K562 (cell line): ENCODE measurements at regions not wholly inside any gene's neighbourhood (a gene's known extent, or its start where the extent isn't known, plus 50 kb on each side); places are given as distances from the start of the nearest gene placed in this dataset.
A peak's percentile ranks its signal among the peaks of the same experiment; 100 is the strongest.

Source experiments
- ATAC-seq: fragments of 200-7000 bp; cut with Tn5 transposase; 3 replicates; pipeline ENCODE4 v1.9.1; 2020; ENCODE audit warnings: moderate library complexity
- BruUV-seq: library from RNA; stranded (reverse); fragments of 400-500 nt; replicated peaks from 2 replicates; lab custom pipeline; 2021; lab: Mats Ljungman, UMichigan
- CTCF ChIA-PET: fragments of 300-600 bp; formaldehyde crosslinking; extraction: SDS; loops from one replicate; lab custom pipeline; 2021; ENCODE audit warnings: low intra/inter-chr PET ratio; lab: Yijun Ruan, JAX
- POLR2A ChIA-PET: fragments of 300-600, 350-650 bp; sonication (Branson Sonifier 250); formaldehyde crosslinking; extraction: SDS; loops from one replicate; lab custom pipeline; 2021; ENCODE audit warnings: antibody characterized with exemption, inconsistent platforms; lab: Yijun Ruan, JAX
- DNase-seq, 4 experiments: peaks; one replicate each; pipeline versions ENCODE4 v3.0.0 to v3.0.0-alpha.2; 2011 to 2018; ENCODE audit warnings: low spot score in 3 of 4, mixed read lengths in 3 of 4; ENCODE audit errors: extremely low read depth in 1 of 4
- FAIRE-seq: peaks from 2 replicates; lab custom pipeline; 2011; peaks lifted over from hg19 to GRCh38; lab: Jason Lieb, UNC
- H2AFZ ChIP-seq: 2 replicates; pipeline ENCODE4 v1.6.0; 2011; ENCODE audit warnings: low read depth, low read length, control low read depth, inconsistent platforms
- H3K27ac ChIP-seq: fragments of 200-600 bp; 3 replicates; pipeline ENCODE4 v1.8.0; 2011; ENCODE audit warnings: low read depth, mild to moderate bottlenecking, control low read depth, inconsistent platforms, low read length, moderate library complexity, mixed read lengths; ENCODE audit errors: extremely low read depth
- H3K27me3 ChIP-seq, 2 experiments: fragments of 300-600 bp in 1 of 2; 2 replicates in 1 of 2; 3 replicates in 1 of 2; pipeline versions ENCODE4 v1.6.0 to v1.8.0; 2011; ENCODE audit warnings: inconsistent platforms in 2 of 2, low read length in 2 of 2, mild to moderate bottlenecking in 1 of 2, mixed read lengths in 1 of 2, moderate library complexity in 1 of 2; ENCODE audit not compliant: control insufficient read depth in 2 of 2, insufficient read depth in 2 of 2
- H3K36me3 ChIP-seq: fragments of 300-600 bp; 3 replicates; pipeline ENCODE4 v1.8.0; 2011; ENCODE audit warnings: mild to moderate bottlenecking, low read length, inconsistent platforms; ENCODE audit not compliant: control insufficient read depth, insufficient read depth
- H3K4me1 ChIP-seq, 2 experiments: fragments of 200-600 bp in 1 of 2; replicated peaks in 1 of 2; 2 replicates in 1 of 2; 3 replicates in 1 of 2; pipeline versions ENCODE4 v1.5.1 to v1.8.0; 2011; ENCODE audit warnings: inconsistent platforms in 2 of 2, low read length in 2 of 2, mild to moderate bottlenecking in 1 of 2, mixed read lengths in 1 of 2, moderate library complexity in 1 of 2; ENCODE audit not compliant: control insufficient read depth in 2 of 2, insufficient read depth in 2 of 2
- H3K4me2 ChIP-seq: 2 replicates; pipeline ENCODE4 v1.6.1; 2011; ENCODE audit warnings: low read length, control low read depth, inconsistent platforms, mixed read lengths; ENCODE audit not compliant: insufficient read depth
- H3K4me3 ChIP-seq: fragments of 200-600 bp; sonication (generic), shearing (Covaris generic); 2 replicates; pipeline ENCODE4 v1.5.1; 2016; ENCODE audit warnings: control low read depth, inconsistent platforms
- H3K79me2 ChIP-seq: fragments of 200-600 bp; 3 replicates; pipeline ENCODE4 v1.8.0; 2011; ENCODE audit warnings: low read length, inconsistent platforms; ENCODE audit not compliant: control insufficient read depth, insufficient read depth
- H3K9ac ChIP-seq, 2 experiments: 2 replicates each; pipeline versions ENCODE4 v1.6.0 to v1.6.1; 2011; ENCODE audit warnings: low read depth in 2 of 2, low read length in 2 of 2, control low read depth in 1 of 2, inconsistent platforms in 1 of 2, mild to moderate bottlenecking in 1 of 2, mixed read lengths in 1 of 2; ENCODE audit not compliant: insufficient read depth in 1 of 2
- H3K9me1 ChIP-seq: one replicate; pipeline ENCODE4 v1.6.0; 2011; ENCODE audit warnings: inconsistent platforms, mild to moderate bottlenecking, low read length, moderate library complexity; ENCODE audit not compliant: control insufficient read depth, insufficient read depth
- H3K9me3 ChIP-seq: replicated peaks from 2 replicates; pipeline ENCODE4 v1.5.1; 2011; ENCODE audit warnings: low read depth, low read length, inconsistent platforms; ENCODE audit not compliant: control insufficient read depth, insufficient read depth
- H4K20me1 ChIP-seq: replicated peaks from 2 replicates; pipeline ENCODE4 v1.6.1; 2011; ENCODE audit warnings: low read length, inconsistent platforms, mixed read lengths; ENCODE audit not compliant: control insufficient read depth, insufficient read depth
- ARID3A ChIP-seq: IDR thresholded peaks from 2 replicates; pipeline ENCODE4 v1.6.1; 2012; ENCODE audit warnings: low read depth, low read length, improper control_type of control experiment, borderline replicate concordance
- BACH1 ChIP-seq: fragments of 200-800 bp; sonication (Bioruptor generic); IDR thresholded peaks from 2 replicates; pipeline ENCODE4 v1.6.1; 2016; ENCODE audit warnings: missing genetic modification characterization, missing compliant biosample characterization
- BCOR ChIP-seq: fragments of 450-650 bp; IDR thresholded peaks from 2 replicates; pipeline ENCODE4 v1.6.1; 2016
- C11orf30 ChIP-seq: fragments of 450-650 bp; IDR thresholded peaks from 2 replicates; pipeline ENCODE4 v1.6.1; 2016; ENCODE audit warnings: low read depth, mild to moderate bottlenecking
- CXXC5 ChIP-seq: fragments of 250-450 bp; sonication (Bioruptor Pico); IDR thresholded peaks from 2 replicates; pipeline ENCODE4 v1.8.0; 2022; ENCODE audit warnings: inconsistent platforms, mild to moderate bottlenecking, moderate library complexity
- DPF2 ChIP-seq: fragments of 450-650 bp; IDR thresholded peaks from 2 replicates; pipeline ENCODE4 v1.6.1; 2016
- E2F3 ChIP-seq: fragments of 250-450 bp; sonication (Bioruptor Pico); IDR thresholded peaks from 2 replicates; pipeline ENCODE4 v1.4.0; 2020; ENCODE audit warnings: mild to moderate bottlenecking
- JUNB ChIP-seq: fragments of 450-650 bp; formaldehyde crosslinking; conservative IDR thresholded peaks from 2 replicates; pipeline ENCODE4 v1.4.0; 2020; ENCODE audit warnings: mild to moderate bottlenecking
- KAT7 ChIP-seq: sonication (generic); formaldehyde crosslinking; IDR thresholded peaks from 2 replicates; pipeline ENCODE4 v1.8.0; 2022; ENCODE audit warnings: missing genetic modification reagents, mild to moderate bottlenecking, borderline replicate concordance
- MAFG ChIP-seq: fragments of 450-650 bp; conservative IDR thresholded peaks from 2 replicates; pipeline ENCODE4 v1.6.1; 2016; ENCODE audit warnings: missing genetic modification characterization, missing compliant biosample characterization
- MAFK ChIP-seq: IDR thresholded peaks from 2 replicates; pipeline ENCODE4 v1.6.1; 2011; ENCODE audit warnings: low read length, improper control_type of control experiment
- NR2F6 ChIP-seq: fragments of 450-650 bp; formaldehyde crosslinking; IDR thresholded peaks from 2 replicates; pipeline ENCODE4 v1.4.0; 2020; ENCODE audit warnings: mild to moderate bottlenecking
- NR3C1 ChIP-seq: sonication (generic); formaldehyde crosslinking; IDR thresholded peaks from 2 replicates; pipeline ENCODE4 v1.8.1; 2022; ENCODE audit warnings: missing genetic modification reagents
- RBM39 ChIP-seq: fragments of 200-400 bp; formaldehyde crosslinking; optimal IDR thresholded peaks from 2 replicates; pipeline ENCODE3; 2018; ENCODE audit warnings: low read depth, low read length
- SIX5 ChIP-seq, 2 experiments: IDR thresholded peaks; 2 replicates each; pipeline ENCODE4 v1.6.1; 2011; ENCODE audit warnings: low read length in 2 of 2, borderline replicate concordance in 1 of 2, low read depth in 1 of 2, mild to moderate bottlenecking in 1 of 2, moderate library complexity in 1 of 2; ENCODE audit not compliant: insufficient read depth in 1 of 2
- ZNF436 ChIP-seq: fragments of 250-450, 450-650 bp; sonication (Bioruptor Pico); formaldehyde crosslinking; IDR thresholded peaks from 2 replicates; pipeline ENCODE4 v1.7.0; 2020; ENCODE audit warnings: mild to moderate bottlenecking
- ZNF79 ChIP-seq: fragments of 250-450 bp; sonication (Bioruptor Pico); IDR thresholded peaks from 2 replicates; pipeline ENCODE4 v1.4.0; 2020; ENCODE audit warnings: low read depth, mild to moderate bottlenecking, moderate library complexity
- WGBS: fragments of 100-300 bp; shearing (Covaris generic); methylation state at CpG from one replicate; pipeline ENCODE4 v1.1.6; 2016; ENCODE audit warnings: low coverage, mixed read lengths; ENCODE audit not compliant: insufficient coverage; ENCODE audit errors: missing lambda C conversion rate; 5-methylcytosine and 5-hydroxymethylcytosine counted together
- in situ Hi-C: fragments of 300-500 bp; cut with MboI; formaldehyde crosslinking; loops from 4 replicates; pipeline ENCODE4 v1.15.0; 2018; ENCODE audit warnings: inconsistent platforms, mixed read lengths
- intact Hi-C: fragments of 100-400 bp; cut with micrococcal nuclease; formaldehyde crosslinking; loops from 2 replicates; pipeline ENCODE4 v1.14.2; 2022
- TF ChIP-seq, protein P1 (sequence below), 2 experiments: fragments of 450-650 bp; IDR thresholded peaks; 2 replicates each; pipeline ENCODE4 v1.6.1; 2018; ENCODE audit warnings: mild to moderate bottlenecking in 2 of 2, low read depth in 1 of 2; ENCODE audit not compliant: partially characterized antibody in 2 of 2
- TF ChIP-seq, protein P2 (sequence below): fragments of 450-650 bp; formaldehyde crosslinking; IDR thresholded peaks from 2 replicates; pipeline ENCODE4 v1.4.0; 2020; ENCODE audit warnings: mild to moderate bottlenecking, moderate library complexity

GRCh38 chr4:33494150-33494549 lies 2750.2 kb downstream of the ARAP2 start:
- no peak for FAIRE-seq
- H3K9ac ChIP-seq: no peak overlapping the region
- no peaks in the 10 kb centered on the region for H3K9me3 ChIP-seq
- no peak for ATAC-seq
- no TSS peak for BruUV-seq
- in situ Hi-C loops (no loop called here), intact Hi-C loops (no loop called here)
- no peaks in the 10 kb centered on the region for H3K4me1 ChIP-seq
- no peak overlapping the region for H3K4me2 ChIP-seq
- ChIA-PET CTCF (no interaction called here), POLR2A (no interaction called here)
- WGBS: 4% methylated on average over 2 of the region's 2 CpGs
- H3K9me1 ChIP-seq: no peaks in the 10 kb centered on the region
- H3K79me2 ChIP-seq: no peaks in the 10 kb centered on the region
- H3K4me3 ChIP-seq: no peak overlapping the region
- H3K27me3 ChIP-seq: no peaks in the 10 kb centered on the region
- H3K27ac ChIP-seq: no peak overlapping the region
- DNase-seq: peak in 1 of 4 experiments; percentile 2
- no peak overlapping the region for H2AFZ ChIP-seq
- H3K36me3 ChIP-seq: no peaks in the 10 kb centered on the region
- no peaks in the 10 kb centered on the region for H4K20me1 ChIP-seq
- no peak for TF ChIP-seq ZNF79 (CRISPR knock-in tag)
- TF ChIP-seq ZNF436 (CRISPR knock-in tag): no peak
- TF ChIP-seq RBM39: no peak
- TF ChIP-seq NR2F6 (CRISPR knock-in tag): no peak
- TF ChIP-seq, protein P1, sequence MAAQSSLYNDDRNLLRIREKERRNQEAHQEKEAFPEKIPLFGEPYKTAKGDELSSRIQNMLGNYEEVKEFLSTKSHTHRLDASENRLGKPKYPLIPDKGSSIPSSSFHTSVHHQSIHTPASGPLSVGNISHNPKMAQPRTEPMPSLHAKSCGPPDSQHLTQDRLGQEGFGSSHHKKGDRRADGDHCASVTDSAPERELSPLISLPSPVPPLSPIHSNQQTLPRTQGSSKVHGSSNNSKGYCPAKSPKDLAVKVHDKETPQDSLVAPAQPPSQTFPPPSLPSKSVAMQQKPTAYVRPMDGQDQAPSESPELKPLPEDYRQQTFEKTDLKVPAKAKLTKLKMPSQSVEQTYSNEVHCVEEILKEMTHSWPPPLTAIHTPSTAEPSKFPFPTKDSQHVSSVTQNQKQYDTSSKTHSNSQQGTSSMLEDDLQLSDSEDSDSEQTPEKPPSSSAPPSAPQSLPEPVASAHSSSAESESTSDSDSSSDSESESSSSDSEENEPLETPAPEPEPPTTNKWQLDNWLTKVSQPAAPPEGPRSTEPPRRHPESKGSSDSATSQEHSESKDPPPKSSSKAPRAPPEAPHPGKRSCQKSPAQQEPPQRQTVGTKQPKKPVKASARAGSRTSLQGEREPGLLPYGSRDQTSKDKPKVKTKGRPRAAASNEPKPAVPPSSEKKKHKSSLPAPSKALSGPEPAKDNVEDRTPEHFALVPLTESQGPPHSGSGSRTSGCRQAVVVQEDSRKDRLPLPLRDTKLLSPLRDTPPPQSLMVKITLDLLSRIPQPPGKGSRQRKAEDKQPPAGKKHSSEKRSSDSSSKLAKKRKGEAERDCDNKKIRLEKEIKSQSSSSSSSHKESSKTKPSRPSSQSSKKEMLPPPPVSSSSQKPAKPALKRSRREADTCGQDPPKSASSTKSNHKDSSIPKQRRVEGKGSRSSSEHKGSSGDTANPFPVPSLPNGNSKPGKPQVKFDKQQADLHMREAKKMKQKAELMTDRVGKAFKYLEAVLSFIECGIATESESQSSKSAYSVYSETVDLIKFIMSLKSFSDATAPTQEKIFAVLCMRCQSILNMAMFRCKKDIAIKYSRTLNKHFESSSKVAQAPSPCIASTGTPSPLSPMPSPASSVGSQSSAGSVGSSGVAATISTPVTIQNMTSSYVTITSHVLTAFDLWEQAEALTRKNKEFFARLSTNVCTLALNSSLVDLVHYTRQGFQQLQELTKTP (IDR thresholded peaks at IDR 0.05; ENCODE audit: low read depth in 1 of 2, partially characterized antibody in 2 of 2): no peak
- TF ChIP-seq BCOR: no peak
- TF ChIP-seq, protein P2, sequence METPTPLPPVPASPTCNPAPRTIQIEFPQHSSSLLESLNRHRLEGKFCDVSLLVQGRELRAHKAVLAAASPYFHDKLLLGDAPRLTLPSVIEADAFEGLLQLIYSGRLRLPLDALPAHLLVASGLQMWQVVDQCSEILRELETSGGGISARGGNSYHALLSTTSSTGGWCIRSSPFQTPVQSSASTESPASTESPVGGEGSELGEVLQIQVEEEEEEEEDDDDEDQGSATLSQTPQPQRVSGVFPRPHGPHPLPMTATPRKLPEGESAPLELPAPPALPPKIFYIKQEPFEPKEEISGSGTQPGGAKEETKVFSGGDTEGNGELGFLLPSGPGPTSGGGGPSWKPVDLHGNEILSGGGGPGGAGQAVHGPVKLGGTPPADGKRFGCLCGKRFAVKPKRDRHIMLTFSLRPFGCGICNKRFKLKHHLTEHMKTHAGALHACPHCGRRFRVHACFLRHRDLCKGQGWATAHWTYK: no peak
- peak; percentile 70 for TF ChIP-seq MAFK
- TF ChIP-seq NR3C1 (CRISPR knock-in tag): no peak
- TF ChIP-seq SIX5 (IDR thresholded peaks at IDR 0.05; ENCODE audit: borderline replicate concordance in 1 of 2, insufficient read depth in 1 of 2, low read depth in 1 of 2, low read length in 2 of 2): no peak
- TF ChIP-seq DPF2: no peak
- peak; percentile 90 for TF ChIP-seq MAFG
- TF ChIP-seq CXXC5 (CRISPR knock-in tag): no peak
- TF ChIP-seq BACH1 (tag): peak; percentile 61
- TF ChIP-seq E2F3: no peak
- no peak for TF ChIP-seq ARID3A
- TF ChIP-seq JUNB: no peak
- TF ChIP-seq C11orf30: peak; percentile 57
- no peak for TF ChIP-seq KAT7 (CRISPR knock-in tag)
